Activated T-cell treated with anti-CD3 and anti-CD28 coated beads, Interleukin-2, amount 50 U/mL, for 72 hours (primary cell): ENCODE measurements at regions not wholly inside any gene's neighbourhood (a gene's known extent, or its start where the extent isn't known, plus 50 kb on each side); places are given as distances from the start of the nearest gene placed in this dataset.

Experiments
- ATAC-seq, 2 donors: fragments of 150-1000 bp; cut with Tn5 transposase; replicated peaks in 1 of 2; 2 replicates each; pipeline ENCODE4 v1.10.0; 2021; ENCODE audit warnings: moderate library complexity in 2 of 2, mild to moderate bottlenecking in 1 of 2
- DNase-seq, 2 donors: peaks; one replicate each; pipeline ENCODE4 v3.0.0; 2021 to 2022; ENCODE audit warnings: mixed read lengths in 1 of 2
- H3K27ac Mint-ChIP-seq: one replicate; pipeline ENCODE4 v1.8.0; 2022; ENCODE audit warnings: mild to moderate bottlenecking, moderate library complexity, mixed read lengths
- H3K27me3 Mint-ChIP-seq: one replicate; pipeline ENCODE4 v1.8.0; 2022; ENCODE audit warnings: low read depth, mixed read lengths
- H3K36me3 Mint-ChIP-seq, 2 donors: one replicate each; pipeline ENCODE4 v1.8.0; 2022; ENCODE audit warnings: mixed read lengths in 2 of 2, mild to moderate bottlenecking in 1 of 2; ENCODE audit not compliant: insufficient read depth in 2 of 2
- H3K4me1 Mint-ChIP-seq: one replicate; pipeline ENCODE4 v1.8.0; 2022; ENCODE audit warnings: low read depth, mixed read lengths
- H3K4me3 Mint-ChIP-seq, 2 donors: one replicate each; pipeline ENCODE4 v1.8.0; 2022; ENCODE audit warnings: mild to moderate bottlenecking in 2 of 2, mixed read lengths in 2 of 2, moderate library complexity in 2 of 2
- H3K9me3 Mint-ChIP-seq, 2 donors: one replicate each; pipeline ENCODE4 v1.8.0; 2022; ENCODE audit warnings: mixed read lengths in 2 of 2

GRCh38 chr9:88307136-88307535 lies 81.1 kb upstream of the SPIN1 start:
- Mint-ChIP-seq H3K27me3 (peaks cover 45% of the 10 kb centered on the region), H3K27ac (no peak overlapping the region)

GRCh38 chr9:88303721-88304451 lies 84.4 kb upstream of the SPIN1 start:
- Mint-ChIP-seq H3K27ac (peak overlapping the region; percentile 27), H3K4me1 (peaks cover 36% of the 10 kb centered on the region), H3K9me3 (peaks cover 0 to 2% of the 10 kb centered on the region in 2 donors), H3K4me3 (peak overlapping the region; percentile 17 to 38), H3K36me3 (peaks cover 1 to 5% of the 10 kb centered on the region in 2 donors), H3K27me3 (peaks cover 50% of the 10 kb centered on the region)
- DNase-seq (peak; percentile 74 to 83), ATAC-seq (peak; percentile 95 to 97)

More at GRCh38 chr9:88307136-88307535, 81.1 kb upstream of the SPIN1 start:
- Mint-ChIP-seq H3K4me3 (no peak overlapping the region), H3K4me1 (peaks cover 50% of the 10 kb centered on the region), H3K36me3 (peaks cover 0 to 2% of the 10 kb centered on the region in 2 donors), H3K9me3 (no peaks in the 10 kb centered on the region)
- ATAC-seq (no peak), DNase-seq (no peak)

- ATAC-seq (no peak), DNase-seq (no peak)
- Mint-ChIP-seq H3K27me3 (peaks cover 58% of the 10 kb centered on the region), H3K4me1 (peaks cover 36% of the 10 kb centered on the region), H3K27ac (peak overlapping the region; percentile 7), H3K36me3 (peaks cover 1 to 5% of the 10 kb centered on the region in 2 donors), H3K9me3 (peaks cover 0 to 2% of the 10 kb centered on the region in 2 donors), H3K4me3 (peak overlapping the region in 1 of 2 donors; percentile 10)
Observed at GRCh38 chr9:88302579-88303324, 85.5 kb upstream of the SPIN1 start.

- H3K4me1 Mint-ChIP-seq, result peaks cover 31% of the 10 kb centered on the region
- H3K27ac Mint-ChIP-seq, result no peak overlapping the region
- no peak overlapping the region for H3K4me3 Mint-ChIP-seq
- ATAC-seq (no peak), DNase-seq (no peak)
- peaks cover 2 to 7% of the 10 kb centered on the region in 2 donors for H3K9me3 Mint-ChIP-seq
- peaks cover 53% of the 10 kb centered on the region for H3K27me3 Mint-ChIP-seq
- H3K36me3 Mint-ChIP-seq, result peaks cover 5 to 9% of the 10 kb centered on the region in 2 donors
Observed at GRCh38 chr9:88300556-88300955, 87.7 kb upstream of the SPIN1 start.

GRCh38 chr9:88291856-88292255 lies 96.4 kb upstream of the SPIN1 start:
- H3K4me3 Mint-ChIP-seq, result no peak overlapping the region
- no peaks in the 10 kb centered on the region for H3K4me1 Mint-ChIP-seq
- ATAC-seq (no peak), DNase-seq (no peak)
- no peaks in the 10 kb centered on the region for H3K36me3 Mint-ChIP-seq
- no peak overlapping the region for H3K27ac Mint-ChIP-seq
- peaks cover 4% of the 10 kb centered on the region for H3K27me3 Mint-ChIP-seq
- H3K9me3 Mint-ChIP-seq, result peaks cover 0 to 3% of the 10 kb centered on the region in 2 donors

- Mint-ChIP-seq H3K36me3 (no peaks in the 10 kb centered on the region), H3K4me3 (no peak overlapping the region), H3K27ac (no peak overlapping the region), H3K4me1 (no peaks in the 10 kb centered on the region), H3K27me3 (no peaks in the 10 kb centered on the region), H3K9me3 (no peaks in the 10 kb centered on the region)
- DNase-seq (no peak), ATAC-seq (no peak)
Observed at GRCh38 chr9:88291056-88291455, 97.2 kb upstream of the SPIN1 start.

- Mint-ChIP-seq H3K36me3 (no peaks in the 10 kb centered on the region), H3K9me3 (peaks cover 1 to 5% of the 10 kb centered on the region in 2 donors), H3K27me3 (no peaks in the 10 kb centered on the region), H3K27ac (no peak overlapping the region), H3K4me1 (no peaks in the 10 kb centered on the region), H3K4me3 (no peak overlapping the region)
- ATAC-seq, result no peak
- no peak for DNase-seq
Observed at GRCh38 chr9:88289532-88289931, 98.7 kb upstream of the SPIN1 start.

- H3K36me3 Mint-ChIP-seq, result peaks cover 4% of the 10 kb centered on the region in 2 donors
- ATAC-seq, result no peak
Observed at GRCh38 chr9:88287972-88288371, 100.3 kb upstream of the SPIN1 start.

GRCh38 chr9:88280816-88281382 lies 107.3 kb upstream of the SPIN1 start:
- Mint-ChIP-seq H3K9me3 (peaks cover 7 to 12% of the 10 kb centered on the region in 2 donors), H3K4me1 (peaks cover 29% of the 10 kb centered on the region), H3K36me3 (peaks cover 6 to 7% of the 10 kb centered on the region in 2 donors), H3K27me3 (peaks cover 3% of the 10 kb centered on the region), H3K4me3 (no peak overlapping the region), H3K27ac (no peak overlapping the region)
- ATAC-seq (peak; percentile 25 to 53), DNase-seq (peak in 1 of 2 donors; percentile 13)

More at GRCh38 chr9:88287972-88288371, 100.3 kb upstream of the SPIN1 start:
- peaks cover 5 to 10% of the 10 kb centered on the region in 2 donors for H3K9me3 Mint-ChIP-seq
- H3K27ac Mint-ChIP-seq, result no peak overlapping the region
- no peak overlapping the region for H3K4me3 Mint-ChIP-seq
- H3K4me1 Mint-ChIP-seq, result no peaks in the 10 kb centered on the region
- no peak for DNase-seq
- H3K27me3 Mint-ChIP-seq, result no peaks in the 10 kb centered on the region

- Mint-ChIP-seq H3K27ac (no peak overlapping the region), H3K36me3 (peaks cover 3 to 4% of the 10 kb centered on the region in 2 donors), H3K4me3 (no peak overlapping the region), H3K4me1 (peaks cover 32% of the 10 kb centered on the region), H3K27me3 (peaks cover 6% of the 10 kb centered on the region), H3K9me3 (peaks cover 2 to 3% of the 10 kb centered on the region in 2 donors)
- DNase-seq, result no peak
- no peak for ATAC-seq
Observed at GRCh38 chr9:88278036-88278435, 110.2 kb upstream of the SPIN1 start.

- ATAC-seq (no peak), DNase-seq (no peak)
- no peak overlapping the region for H3K27ac Mint-ChIP-seq
- peaks cover 6% of the 10 kb centered on the region for H3K27me3 Mint-ChIP-seq
- H3K4me1 Mint-ChIP-seq, result peaks cover 20% of the 10 kb centered on the region
- no peaks in the 10 kb centered on the region for H3K9me3 Mint-ChIP-seq
- H3K36me3 Mint-ChIP-seq, result no peaks in the 10 kb centered on the region
- H3K4me3 Mint-ChIP-seq, result no peak overlapping the region
Observed at GRCh38 chr9:88274078-88274477, 114.2 kb upstream of the SPIN1 start.

GRCh38 chr9:88272986-88273385 lies 115.3 kb upstream of the SPIN1 start:
- H3K27ac Mint-ChIP-seq, result no peak overlapping the region
- no peaks in the 10 kb centered on the region for H3K9me3 Mint-ChIP-seq
- ATAC-seq (no peak), DNase-seq (no peak)
- H3K27me3 Mint-ChIP-seq, result peaks cover 6% of the 10 kb centered on the region
- peaks cover 20% of the 10 kb centered on the region for H3K4me1 Mint-ChIP-seq
- no peak overlapping the region for H3K4me3 Mint-ChIP-seq
- no peaks in the 10 kb centered on the region for H3K36me3 Mint-ChIP-seq

- Mint-ChIP-seq H3K9me3 (peaks cover 0 to 1% of the 10 kb centered on the region in 2 donors), H3K4me1 (no peaks in the 10 kb centered on the region), H3K36me3 (no peaks in the 10 kb centered on the region), H3K4me3 (no peak overlapping the region), H3K27ac (peak overlapping the region; percentile 18), H3K27me3 (no peaks in the 10 kb centered on the region)
- ATAC-seq, result no peak
- no peak for DNase-seq
Observed at GRCh38 chr9:88270413-88270812, 117.8 kb upstream of the SPIN1 start.
